GM23338 (cell line): ENCODE measurements at regions not wholly inside any gene's neighbourhood (a gene's known extent, or its start where the extent isn't known, plus 50 kb on each side); places are given as distances from the start of the nearest gene placed in this dataset.

ENCODE experiments used
- CREB1 ChIP-seq: fragments of 250-450 bp; sonication (Bioruptor Pico); IDR thresholded peaks from 2 replicates; pipeline ENCODE4 v1.5.0; 2020; ENCODE audit warnings: low read depth, mild to moderate bottlenecking, moderate library complexity
- CTCF ChIP-seq, 2 experiments: fragments of 200-600 bp in 1 of 2; sonication (generic) in 1 of 2; conservative IDR thresholded peaks; 2 replicates each; pipeline versions ENCODE4 v1.5.1 to v1.6.1; 2016 to 2017; ENCODE audit warnings: antibody characterized with exemption in 2 of 2, low read depth in 2 of 2, mild to moderate bottlenecking in 2 of 2, moderate library complexity in 1 of 2
- ETS1 ChIP-seq: IDR thresholded peaks from 2 replicates; pipeline ENCODE4 v1.6.1; 2016; ENCODE audit warnings: antibody characterized with exemption
- EZH2 ChIP-seq: fragments of 200-600 bp; sonication (generic); IDR thresholded peaks from one replicate; pipeline ENCODE4 v1.8.0; 2017; ENCODE audit warnings: antibody characterized with exemption, mild to moderate bottlenecking, low read depth; ENCODE audit not compliant: unreplicated experiment
- EZH2phosphoT487 ChIP-seq: fragments of 200-600 bp; sonication (generic); IDR thresholded peaks from one replicate; pipeline ENCODE4 v1.8.1; 2018; ENCODE audit warnings: antibody characterized with exemption; ENCODE audit not compliant: unreplicated experiment
- JUNB ChIP-seq: IDR thresholded peaks from one replicate; pipeline ENCODE4 v1.6.1; 2016; ENCODE audit warnings: antibody characterized with exemption; ENCODE audit not compliant: unreplicated experiment
- NANOG ChIP-seq: IDR thresholded peaks from 2 replicates; pipeline ENCODE4 v1.6.1; 2016; ENCODE audit warnings: antibody characterized with exemption, borderline replicate concordance
- POLR2AphosphoS5 ChIP-seq: IDR thresholded peaks from 2 replicates; pipeline ENCODE4 v1.6.1; 2016; ENCODE audit warnings: antibody characterized with exemption, low read depth
- REST ChIP-seq: IDR thresholded peaks from one replicate; pipeline ENCODE4 v1.6.1; 2018; ENCODE audit warnings: antibody characterized with exemption; ENCODE audit not compliant: unreplicated experiment
- STAT1 ChIP-seq: IDR thresholded peaks from one replicate; pipeline ENCODE4 v1.6.1; 2016; ENCODE audit warnings: antibody characterized with exemption; ENCODE audit not compliant: unreplicated experiment
- ZNF114 ChIP-seq: fragments of 250-450 bp; sonication (Bioruptor Pico); IDR thresholded peaks from 2 replicates; pipeline ENCODE4 v1.5.0; 2020; ENCODE audit warnings: mild to moderate bottlenecking, moderate library complexity
- ZNF331 ChIP-seq: fragments of 250-450 bp; sonication (Bioruptor Pico); IDR thresholded peaks from 2 replicates; pipeline ENCODE4 v1.5.0; 2020; ENCODE audit warnings: low read depth, mild to moderate bottlenecking, moderate library complexity
- ZNF462 ChIP-seq: fragments of 250-450 bp; sonication (Bioruptor Pico); IDR thresholded peaks from 2 replicates; pipeline ENCODE4 v1.5.0; 2020; ENCODE audit warnings: mild to moderate bottlenecking, moderate library complexity

- TF ChIP-seq CTCF (conservative IDR thresholded peaks at IDR 0.05; ENCODE audit: low read depth in 2 of 2) (no peak), EZH2 (no peak), EZH2phosphoT487 (no peak), POLR2AphosphoS5 (no peak), ETS1 (no peak), REST (no peak), JUNB (no peak), CREB1 (no peak), NANOG (no peak), ZNF331 (CRISPR knock-in tag) (no peak), STAT1 (no peak), ZNF462 (CRISPR knock-in tag) (no peak), ZNF114 (CRISPR knock-in tag) (no peak)
Measured at GRCh38 chr6:79813143-79813850, 134.1 kb downstream of the ELOVL4 start.
